K562 (cell line): ENCODE measurements at regions not wholly inside any gene's neighbourhood (a gene's known extent, or its start where the extent isn't known, plus 50 kb on each side); places are given as distances from the start of the nearest gene placed in this dataset.

ENCODE experiments used
- ARHGAP35 ChIP-seq: fragments of 450-650 bp; IDR thresholded peaks from 2 replicates; pipeline ENCODE4 v1.6.1; 2018; ENCODE audit not compliant: partially characterized antibody
- ATF2 ChIP-seq: sonication (generic); formaldehyde crosslinking; IDR thresholded peaks from 2 replicates; pipeline ENCODE4 v1.8.1; 2022; ENCODE audit warnings: missing genetic modification reagents
- C11orf30 ChIP-seq: fragments of 450-650 bp; IDR thresholded peaks from 2 replicates; pipeline ENCODE4 v1.6.1; 2016; ENCODE audit warnings: low read depth, mild to moderate bottlenecking
- CEBPB ChIP-seq: fragments of 450-650 bp; IDR thresholded peaks from 2 replicates; pipeline ENCODE4 v1.6.1; 2016; ENCODE audit warnings: missing genetic modification characterization, missing compliant biosample characterization
- CEBPG ChIP-seq, 3 experiments: fragments of 200-800 bp in 1 of 3; sonication (Bioruptor generic) in 1 of 3; sonication (generic) in 1 of 3; formaldehyde crosslinking in 1 of 3; IDR thresholded peaks in 2 of 3; conservative IDR thresholded peaks in 1 of 3; 2 replicates each; pipeline versions ENCODE4 v1.6.1 to v1.8.0; 2016 to 2022; ENCODE audit warnings: missing compliant biosample characterization in 2 of 3, missing genetic modification characterization in 2 of 3, mild to moderate bottlenecking in 1 of 3, missing genetic modification reagents in 1 of 3
- FOSL1 ChIP-seq: fragments of 200-800 bp; sonication (Bioruptor generic); conservative IDR thresholded peaks from 2 replicates; pipeline ENCODE4 v1.6.1; 2016; ENCODE audit warnings: missing genetic modification characterization, missing compliant biosample characterization
- GATAD2B ChIP-seq: fragments of 450-650 bp; IDR thresholded peaks from 2 replicates; pipeline ENCODE4 v1.6.1; 2017; ENCODE audit warnings: mild to moderate bottlenecking, borderline replicate concordance
- HMBOX1 ChIP-seq: sonication (generic); IDR thresholded peaks from 2 replicates; pipeline ENCODE4 v1.6.1; 2016
- MAFG ChIP-seq: fragments of 450-650 bp; conservative IDR thresholded peaks from 2 replicates; pipeline ENCODE4 v1.6.1; 2016; ENCODE audit warnings: missing genetic modification characterization, missing compliant biosample characterization
- MEIS2 ChIP-seq: fragments of 450-650 bp; IDR thresholded peaks from 2 replicates; pipeline ENCODE4 v1.6.1; 2014; ENCODE audit warnings: mild to moderate bottlenecking; ENCODE audit not compliant: partially characterized antibody
- MTF1 ChIP-seq: fragments of 250-450 bp; sonication (Bioruptor Pico); IDR thresholded peaks from 2 replicates; pipeline ENCODE4 v1.9.0; 2021; ENCODE audit warnings: moderate library complexity, mild to moderate bottlenecking, inconsistent platforms, borderline replicate concordance
- NR0B1 ChIP-seq: fragments of 450-650 bp; IDR thresholded peaks from one replicate; pipeline ENCODE4 v1.6.1; 2018; ENCODE audit warnings: mild to moderate bottlenecking, moderate library complexity; ENCODE audit not compliant: partially characterized antibody
- PBX2 ChIP-seq, 2 experiments: IDR thresholded peaks in 1 of 2; conservative IDR thresholded peaks in 1 of 2; 2 replicates each; pipeline ENCODE4 v1.6.1; 2016; ENCODE audit warnings: low read depth in 2 of 2, mild to moderate bottlenecking in 1 of 2, missing compliant biosample characterization in 1 of 2, missing genetic modification characterization in 1 of 2, moderate library complexity in 1 of 2
- POLR2AphosphoS2 ChIP-seq: IDR thresholded peaks from 2 replicates; pipeline ENCODE4 v1.6.1; 2012; ENCODE audit warnings: low read length, improper control_type of control experiment
- RNF219 ChIP-seq: fragments of 250-450 bp; sonication (Bioruptor Pico); IDR thresholded peaks from 2 replicates; pipeline ENCODE4 v1.5.0; 2022; ENCODE audit warnings: mild to moderate bottlenecking
- STAT5A ChIP-seq: IDR thresholded peaks from 2 replicates; pipeline ENCODE4 v1.6.1; 2012; ENCODE audit warnings: low read length, inconsistent platforms, borderline replicate concordance
- ZNF140 ChIP-seq: fragments of 250-450 bp; sonication (Bioruptor Pico); IDR thresholded peaks from 2 replicates; pipeline ENCODE4 v1.8.0; 2021; ENCODE audit warnings: moderate library complexity, mild to moderate bottlenecking, inconsistent platforms
- ZNF282 ChIP-seq: sonication (generic); formaldehyde crosslinking; IDR thresholded peaks from 2 replicates; pipeline ENCODE4 v1.8.1; 2023; ENCODE audit warnings: missing genetic modification reagents
- ZNF551 ChIP-seq: fragments of 250-450 bp; sonication (Bioruptor Pico); IDR thresholded peaks from 2 replicates; pipeline ENCODE4 v1.5.0; 2021; ENCODE audit warnings: mild to moderate bottlenecking, moderate library complexity
- ZNF830 ChIP-seq: fragments of 250-450 bp; sonication (Bioruptor Pico); IDR thresholded peaks from 2 replicates; pipeline ENCODE4 v1.5.0; 2021; ENCODE audit warnings: mild to moderate bottlenecking

- TF ChIP-seq CEBPB (tag) (peak; percentile 80), ARHGAP35 (no peak), MEIS2 (peak; percentile 35), ATF2 (CRISPR knock-in tag) (no peak), ZNF282 (no peak), GATAD2B (no peak), POLR2AphosphoS2 (no peak), PBX2 (CRISPR knock-in tag; IDR thresholded peaks at IDR 0.05; ENCODE audit: low read depth) (no peak), PBX2 (tag; conservative IDR thresholded peaks at IDR 0.05; ENCODE audit: low read depth) (peak; percentile 49), NR0B1 (no peak), HMBOX1 (no peak), CEBPG (CRISPR knock-in tag; IDR thresholded peaks at IDR 0.05) (0 out of 2 replicates have a peak, but pooled peaks have one; percentile 18), CEBPG (tag; conservative IDR thresholded peaks at IDR 0.05 in 1 of 2, IDR thresholded peaks at IDR 0.05 in 1 of 2) (peak; percentile 69 to 92), STAT5A (no peak), RNF219 (no peak), C11orf30 (0 out of 2 replicates have a peak, but pooled peaks have one; percentile 22), MTF1 (no peak), ZNF551 (CRISPR knock-in tag) (no peak), ZNF830 (no peak), FOSL1 (tag) (0 out of 2 replicates have a peak, but pooled peaks have one; percentile 21), ZNF140 (CRISPR knock-in tag) (no peak), MAFG (tag) (peak; percentile 63)
Measured at GRCh38 chr1:184160236-184160635, 108.7 kb downstream of the TSEN15 start (continued).
